ENCODE measurements at regions not wholly inside any gene's neighbourhood (a gene's known extent, or its start where the extent isn't known, plus 50 kb on each side); places are given as distances from the start of the nearest gene placed in this dataset.

DNA sequence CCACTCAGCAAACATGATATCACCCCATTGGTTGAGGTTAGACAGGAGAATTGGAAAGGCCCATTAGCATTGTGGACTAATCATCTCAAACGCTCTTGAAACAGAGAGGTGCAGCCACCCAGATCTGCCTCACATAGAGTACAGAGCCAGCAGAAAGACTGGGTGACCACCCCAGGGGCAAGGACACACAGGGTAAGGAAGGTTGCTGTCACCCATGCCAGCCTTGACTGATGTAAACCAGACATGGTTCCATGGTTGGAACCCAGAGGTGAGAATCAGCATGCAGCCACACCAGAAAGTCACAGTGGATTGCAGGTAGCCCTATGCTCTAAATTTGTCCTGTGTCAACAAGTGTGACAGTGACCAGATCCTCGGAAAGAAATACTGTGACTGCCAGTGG, 1268.8 kb downstream of the EFNB2 start:
- TF ChIP-seq, protein P1, sequence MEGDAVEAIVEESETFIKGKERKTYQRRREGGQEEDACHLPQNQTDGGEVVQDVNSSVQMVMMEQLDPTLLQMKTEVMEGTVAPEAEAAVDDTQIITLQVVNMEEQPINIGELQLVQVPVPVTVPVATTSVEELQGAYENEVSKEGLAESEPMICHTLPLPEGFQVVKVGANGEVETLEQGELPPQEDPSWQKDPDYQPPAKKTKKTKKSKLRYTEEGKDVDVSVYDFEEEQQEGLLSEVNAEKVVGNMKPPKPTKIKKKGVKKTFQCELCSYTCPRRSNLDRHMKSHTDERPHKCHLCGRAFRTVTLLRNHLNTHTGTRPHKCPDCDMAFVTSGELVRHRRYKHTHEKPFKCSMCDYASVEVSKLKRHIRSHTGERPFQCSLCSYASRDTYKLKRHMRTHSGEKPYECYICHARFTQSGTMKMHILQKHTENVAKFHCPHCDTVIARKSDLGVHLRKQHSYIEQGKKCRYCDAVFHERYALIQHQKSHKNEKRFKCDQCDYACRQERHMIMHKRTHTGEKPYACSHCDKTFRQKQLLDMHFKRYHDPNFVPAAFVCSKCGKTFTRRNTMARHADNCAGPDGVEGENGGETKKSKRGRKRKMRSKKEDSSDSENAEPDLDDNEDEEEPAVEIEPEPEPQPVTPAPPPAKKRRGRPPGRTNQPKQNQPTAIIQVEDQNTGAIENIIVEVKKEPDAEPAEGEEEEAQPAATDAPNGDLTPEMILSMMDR (IDR thresholded peaks at IDR 0.05): no peak
- TF ChIP-seq POLR2A (IDR thresholded peaks at IDR 0.05): no peak
